ENCODE measurements at regions not wholly inside any gene's neighbourhood (a gene's known extent, or its start where the extent isn't known, plus 50 kb on each side); places are given as distances from the start of the nearest gene placed in this dataset.

- intact Hi-C loops (cut with micrococcal nuclease; ENCODE audit: unreplicated experiment) = loop anchor here (10.0 kb wide), 2 partner anchors 132 to 662 kb away; no protein-coding TSS in a partner anchor
- BruUV-seq (replicated peaks) = no TSS peak
- Histone ChIP-seq H3K9me3 (ENCODE audit: low read depth, low read length, poor library complexity, severe bottlenecking) (no peaks in the 10 kb centered on the region), H3K27ac (ENCODE audit: low read depth, low read length, poor library complexity, severe bottlenecking) (no peak overlapping the region), H3K27me3 (replicated peaks; ENCODE audit: insufficient read depth, low read depth, low read length, poor library complexity) (no peaks in the 10 kb centered on the region), H3K36me3 (ENCODE audit: insufficient read depth, low read length, poor library complexity, severe bottlenecking) (no peaks in the 10 kb centered on the region), H3K4me3 (ENCODE audit: low read depth, low read length, poor library complexity, severe bottlenecking) (no peak overlapping the region), H3K4me1 (ENCODE audit: insufficient read depth, low read length, poor library complexity, severe bottlenecking) (peaks cover 3% of the 10 kb centered on the region)
- CTCF ChIA-PET = no interaction called here
- DNase-seq (ENCODE audit: low spot score) = no peak
- POLR2A ChIA-PET (ENCODE audit: low non-redundant PET) = no interaction called here
- no peak for TF ChIP-seq CTCF (conservative IDR thresholded peaks at IDR 0.05; ENCODE audit: low read depth, low read length)
- TF ChIP-seq EZH2 (IDR thresholded peaks at IDR 0.05; ENCODE audit: borderline replicate concordance, low read depth, low read length, poor library complexity, severe bottlenecking) = no peak
These were observed 72.4 kb upstream of the SNX2 start for GRCh38 chr5:122702524-122702875.

- no TSS peak for BruUV-seq (replicated peaks)
- intact Hi-C loops (cut with micrococcal nuclease; ENCODE audit: unreplicated experiment) = loop anchor here (10.0 kb wide), 2 partner anchors 132 to 662 kb away; no protein-coding TSS in a partner anchor
- ChIA-PET POLR2A (ENCODE audit: low non-redundant PET) (no interaction called here), CTCF (no interaction called here)
- DNase-seq (ENCODE audit: low spot score) = no peak
- H3K9me3 ChIP-seq (ENCODE audit: low read depth, low read length, poor library complexity, severe bottlenecking) = no peaks in the 10 kb centered on the region
- H3K36me3 ChIP-seq (ENCODE audit: insufficient read depth, low read length, poor library complexity, severe bottlenecking) = no peaks in the 10 kb centered on the region
- TF ChIP-seq EZH2 (IDR thresholded peaks at IDR 0.05; ENCODE audit: borderline replicate concordance, low read depth, low read length, poor library complexity, severe bottlenecking) (no peak), CTCF (conservative IDR thresholded peaks at IDR 0.05; ENCODE audit: low read depth, low read length) (no peak)
- H3K4me1 ChIP-seq (ENCODE audit: insufficient read depth, low read length, poor library complexity, severe bottlenecking) = peaks cover 3% of the 10 kb centered on the region
- H3K27ac ChIP-seq (ENCODE audit: low read depth, low read length, poor library complexity, severe bottlenecking) = no peak overlapping the region
- H3K27me3 ChIP-seq (replicated peaks; ENCODE audit: insufficient read depth, low read depth, low read length, poor library complexity) = no peaks in the 10 kb centered on the region
- no peak overlapping the region for H3K4me3 ChIP-seq (ENCODE audit: low read depth, low read length, poor library complexity, severe bottlenecking)
These were observed 71.7 kb upstream of the SNX2 start for GRCh38 chr5:122703203-122703602.

GRCh38 chr5:122704247-122705036, 70.4 kb upstream of the SNX2 start:
- BruUV-seq (replicated peaks) = no TSS peak
- ChIA-PET CTCF (interaction anchor here (0.6 kb wide), 2 partner anchors 9 to 72 kb away, joined by 3 to 4 read pairs; no protein-coding TSS in a partner anchor), POLR2A (ENCODE audit: low non-redundant PET) (interaction anchor here (0.9 kb wide), 1 partner anchor 302 kb away, joined by 3 read pairs; no protein-coding TSS in a partner anchor)
- no peak overlapping the region for H3K4me3 ChIP-seq (ENCODE audit: low read depth, low read length, poor library complexity, severe bottlenecking)
- peak; percentile 70 for DNase-seq (ENCODE audit: low spot score)
- H3K4me1 ChIP-seq (ENCODE audit: insufficient read depth, low read length, poor library complexity, severe bottlenecking) = peaks cover 3% of the 10 kb centered on the region
- H3K36me3 ChIP-seq (ENCODE audit: insufficient read depth, low read length, poor library complexity, severe bottlenecking) = no peaks in the 10 kb centered on the region
- H3K27ac ChIP-seq (ENCODE audit: low read depth, low read length, poor library complexity, severe bottlenecking) = no peak overlapping the region
- H3K9me3 ChIP-seq (ENCODE audit: low read depth, low read length, poor library complexity, severe bottlenecking) = no peaks in the 10 kb centered on the region
- intact Hi-C loops (cut with micrococcal nuclease; ENCODE audit: unreplicated experiment) = loop anchor here (10.0 kb wide), 2 partner anchors 130 to 660 kb away; no protein-coding TSS in a partner anchor
- no peaks in the 10 kb centered on the region for H3K27me3 ChIP-seq (replicated peaks; ENCODE audit: insufficient read depth, low read depth, low read length, poor library complexity)
- TF ChIP-seq EZH2 (IDR thresholded peaks at IDR 0.05; ENCODE audit: borderline replicate concordance, low read depth, low read length, poor library complexity, severe bottlenecking) (no peak), CTCF (conservative IDR thresholded peaks at IDR 0.05; ENCODE audit: low read depth, low read length) (peak; percentile 68)
